ENCODE measurements at regions not wholly inside any gene's neighbourhood (a gene's known extent, or its start where the extent isn't known, plus 50 kb on each side); places are given as distances from the start of the nearest gene placed in this dataset.

- TF ChIP-seq CTCF (conservative IDR thresholded peaks at IDR 0.05; ENCODE audit: low read depth, low read length) (no peak), EZH2 (IDR thresholded peaks at IDR 0.05; ENCODE audit: borderline replicate concordance, low read depth, low read length, poor library complexity, severe bottlenecking) (no peak)
Measured at GRCh38 chr5:97641081-97641480, 458.0 kb upstream of the RIOK2 start.
